Ovary (tissue), 7 donors: ENCODE measurements at regions not wholly inside any gene's neighbourhood (a gene's known extent, or its start where the extent isn't known, plus 50 kb on each side); places are given as distances from the start of the nearest gene placed in this dataset.

Experiments
- DNase-seq, 5 donors: peaks; one replicate each; pipeline ENCODE4 v3.0.0-alpha.2; 2019 to 2020
- H3K27ac ChIP-seq, 2 donors: fragments of 200-600 bp; one replicate each; pipeline versions ENCODE4 v1.5.1 to v1.8.0; 2019 to 2022
- H3K27me3 ChIP-seq: fragments of 200-600 bp; one replicate; pipeline ENCODE4 v1.8.0; 2022
- H3K36me3 ChIP-seq: fragments of 200-600 bp; sonication (generic); one replicate; pipeline ENCODE4 v1.5.1; 2019
- H3K4me1 ChIP-seq: one replicate; pipeline ENCODE4 v1.8.1; 2013; ENCODE audit warnings: mild to moderate bottlenecking, moderate library complexity; ENCODE audit not compliant: insufficient read depth
- H3K4me3 ChIP-seq: fragments of 200-600 bp; sonication (generic); one replicate; pipeline ENCODE4 v1.5.1; 2017
- H3K9me3 ChIP-seq, 2 donors: fragments of 200-600 bp in 1 of 2; sonication (generic) in 1 of 2; one replicate each; pipeline versions ENCODE4 v1.5.1 to v1.8.1; 2013 to 2019; ENCODE audit warnings: mild to moderate bottlenecking in 1 of 2, moderate library complexity in 1 of 2
- EP300 ChIP-seq: sonication (generic); formaldehyde crosslinking; IDR thresholded peaks from one replicate; pipeline ENCODE4 v1.6.1; 2017; ENCODE audit warnings: antibody characterized with exemption
- POLR2A ChIP-seq: fragments of 450-650 bp; IDR thresholded peaks from one replicate; pipeline ENCODE4 v1.6.1; 2017; ENCODE audit warnings: antibody characterized with exemption, mild to moderate bottlenecking, moderate library complexity
- WGBS, 3 donors: extraction: QIAGEN DNeasy Blood & Tissue Kit in 1 of 3; methylation state at CpG; one replicate each; pipeline versions ENCODE4 v1.1.5 to v1.1.7; 2013 to 2017; 5-methylcytosine and 5-hydroxymethylcytosine counted together
- intact Hi-C, 4 donors: fragments of 100-400 bp; cut with DNase I; formaldehyde crosslinking; loops; one replicate each; pipeline versions ENCODE4 v1.11.0 to v1.15.1; 2022 to 2023
- TF ChIP-seq, protein P1 (sequence below), 3 donors: fragments of 450-650 bp in 2 of 3; fragments of 200-600 bp in 1 of 3; IDR thresholded peaks; one replicate each; pipeline versions ENCODE4 v1.5.1 to v1.8.0; 2016 to 2022; ENCODE audit warnings: antibody characterized with exemption in 3 of 3, mild to moderate bottlenecking in 1 of 3
- donor health status: DM: no; HTN: no; CAD: no; lungs with moderate emphysema.
- donor health status: DM: no; HTN: no; CAD: no.
- donor health status: Bipolar disorder and iron deficiency.
- donor health status: DM: no; HTN: no; CAD: no.
- donor health status: DM: yes; HTN: yes; CAD: no.

DNA sequence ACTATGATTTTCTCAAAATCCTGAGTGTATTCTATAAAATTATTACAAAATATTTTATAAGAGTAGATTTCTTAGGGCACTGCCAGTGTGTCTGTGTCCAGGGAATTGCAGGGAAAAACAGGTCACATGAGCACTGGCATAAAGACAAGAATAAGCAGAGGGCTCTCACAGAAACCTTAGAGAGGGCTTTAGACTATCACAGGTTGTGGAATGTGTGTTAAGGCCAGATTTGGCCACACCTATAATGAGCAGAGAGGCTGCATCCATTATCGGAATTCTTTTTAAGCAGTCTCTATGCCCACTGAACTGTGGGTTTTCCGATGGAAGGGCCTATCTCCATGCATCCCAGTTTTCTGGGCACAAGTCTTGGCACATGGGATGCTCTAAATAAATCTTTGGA, 90.2 kb downstream of the RTP4 start:
- 80 to 92% (median 85%) methylated on average over 2 of the region's 2 CpGs for WGBS, 3 donors
- intact Hi-C loops: no loop called here
- Histone ChIP-seq H3K4me3 (no peak overlapping the region), H3K27ac (no peak overlapping the region), H3K27me3 (no peaks in the 10 kb centered on the region), H3K4me1 (peaks cover 2% of the 10 kb centered on the region), H3K36me3 (no peaks in the 10 kb centered on the region), H3K9me3 (no peaks in the 10 kb centered on the region)
- TF ChIP-seq, protein P1, sequence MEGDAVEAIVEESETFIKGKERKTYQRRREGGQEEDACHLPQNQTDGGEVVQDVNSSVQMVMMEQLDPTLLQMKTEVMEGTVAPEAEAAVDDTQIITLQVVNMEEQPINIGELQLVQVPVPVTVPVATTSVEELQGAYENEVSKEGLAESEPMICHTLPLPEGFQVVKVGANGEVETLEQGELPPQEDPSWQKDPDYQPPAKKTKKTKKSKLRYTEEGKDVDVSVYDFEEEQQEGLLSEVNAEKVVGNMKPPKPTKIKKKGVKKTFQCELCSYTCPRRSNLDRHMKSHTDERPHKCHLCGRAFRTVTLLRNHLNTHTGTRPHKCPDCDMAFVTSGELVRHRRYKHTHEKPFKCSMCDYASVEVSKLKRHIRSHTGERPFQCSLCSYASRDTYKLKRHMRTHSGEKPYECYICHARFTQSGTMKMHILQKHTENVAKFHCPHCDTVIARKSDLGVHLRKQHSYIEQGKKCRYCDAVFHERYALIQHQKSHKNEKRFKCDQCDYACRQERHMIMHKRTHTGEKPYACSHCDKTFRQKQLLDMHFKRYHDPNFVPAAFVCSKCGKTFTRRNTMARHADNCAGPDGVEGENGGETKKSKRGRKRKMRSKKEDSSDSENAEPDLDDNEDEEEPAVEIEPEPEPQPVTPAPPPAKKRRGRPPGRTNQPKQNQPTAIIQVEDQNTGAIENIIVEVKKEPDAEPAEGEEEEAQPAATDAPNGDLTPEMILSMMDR (IDR thresholded peaks at IDR 0.05): no peak
- TF ChIP-seq EP300 (no peak), POLR2A (no peak)
- no peak for DNase-seq

DNA sequence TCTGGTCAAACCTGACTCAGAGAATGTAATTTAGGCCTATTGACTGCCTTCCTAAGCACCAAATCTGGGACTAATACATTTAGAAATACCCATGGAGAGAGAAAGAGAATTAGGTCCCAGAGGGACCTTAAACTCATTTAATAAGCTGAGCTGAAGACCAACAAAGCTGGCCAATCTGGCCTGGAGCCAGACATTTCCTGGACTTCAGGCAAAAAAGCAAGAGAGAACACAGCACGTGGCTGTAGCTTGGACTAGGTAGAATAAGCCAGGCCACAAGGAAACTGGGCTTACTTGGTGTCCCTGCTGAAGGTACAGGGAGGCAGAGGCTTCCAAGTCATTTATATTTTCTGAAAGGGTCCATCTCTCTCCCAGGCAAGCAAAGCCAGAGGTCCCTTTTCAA, 88.1 kb downstream of the RTP4 start:
- peak; percentile 22 to 82 (median 39) for DNase-seq
- no peaks in the 10 kb centered on the region for H3K36me3 ChIP-seq
- 0 to 4% (median 2%) methylated on average over 1 of the region's 1 CpG for WGBS, 3 donors
- no peak overlapping the region for H3K4me3 ChIP-seq
- H3K27me3 ChIP-seq: no peaks in the 10 kb centered on the region
- no peak overlapping the region for H3K27ac ChIP-seq
- H3K9me3 ChIP-seq: no peaks in the 10 kb centered on the region
- H3K4me1 ChIP-seq: peaks cover 2% of the 10 kb centered on the region
- no peak for TF ChIP-seq EP300
- TF ChIP-seq, protein P1 (IDR thresholded peaks at IDR 0.05): no peak
- no peak for TF ChIP-seq POLR2A
- intact Hi-C loops: no loop called here

DNA sequence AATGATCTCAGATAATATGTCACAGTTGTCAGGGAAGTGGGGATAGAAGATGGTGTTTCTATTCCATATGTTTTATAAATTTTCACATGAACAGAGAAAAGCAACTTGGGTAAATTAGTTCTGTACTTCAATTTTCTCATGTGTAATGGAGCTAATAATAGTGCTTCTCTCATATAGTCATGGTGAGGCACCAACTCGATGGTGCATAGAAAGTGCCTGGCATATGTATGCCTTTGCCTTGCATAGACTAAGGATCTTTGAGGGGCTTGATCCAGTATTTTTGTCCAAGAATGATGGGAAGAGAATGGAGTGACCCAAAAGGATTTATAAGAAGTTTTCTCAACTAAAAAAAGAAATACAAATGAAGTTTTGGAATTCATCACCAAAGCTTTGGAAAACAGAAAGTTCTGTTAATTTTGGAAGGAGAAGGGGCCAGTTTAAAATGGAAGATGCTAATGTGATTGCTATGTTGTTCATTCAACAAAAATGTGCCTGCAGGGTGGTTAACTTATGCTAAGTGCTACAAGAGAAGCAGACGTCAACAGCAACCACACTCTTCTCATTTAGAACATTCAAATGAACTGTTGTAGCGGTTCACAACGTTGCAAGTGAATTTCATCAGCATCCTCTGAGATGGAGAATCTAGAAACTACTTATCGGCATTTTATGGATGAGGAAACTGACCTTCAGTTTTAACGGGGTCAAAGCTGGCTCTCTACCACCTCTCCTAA, 86.1 kb downstream of the RTP4 start:
- H3K27ac ChIP-seq: no peak overlapping the region
- H3K4me3 ChIP-seq: no peak overlapping the region
- H3K9me3 ChIP-seq: no peaks in the 10 kb centered on the region
- intact Hi-C loops: no loop called here
- peaks cover 2% of the 10 kb centered on the region for H3K4me1 ChIP-seq
- no peak for DNase-seq
- H3K27me3 ChIP-seq: no peaks in the 10 kb centered on the region
- no peaks in the 10 kb centered on the region for H3K36me3 ChIP-seq
- whole genome bisulfite sequencing, 3 donors: 70 to 88% (median 85%) methylated on average over 6 of the region's 6 CpGs
- TF ChIP-seq, protein P1 (IDR thresholded peaks at IDR 0.05): no peak
- TF ChIP-seq POLR2A: no peak
- TF ChIP-seq EP300: no peak

DNA sequence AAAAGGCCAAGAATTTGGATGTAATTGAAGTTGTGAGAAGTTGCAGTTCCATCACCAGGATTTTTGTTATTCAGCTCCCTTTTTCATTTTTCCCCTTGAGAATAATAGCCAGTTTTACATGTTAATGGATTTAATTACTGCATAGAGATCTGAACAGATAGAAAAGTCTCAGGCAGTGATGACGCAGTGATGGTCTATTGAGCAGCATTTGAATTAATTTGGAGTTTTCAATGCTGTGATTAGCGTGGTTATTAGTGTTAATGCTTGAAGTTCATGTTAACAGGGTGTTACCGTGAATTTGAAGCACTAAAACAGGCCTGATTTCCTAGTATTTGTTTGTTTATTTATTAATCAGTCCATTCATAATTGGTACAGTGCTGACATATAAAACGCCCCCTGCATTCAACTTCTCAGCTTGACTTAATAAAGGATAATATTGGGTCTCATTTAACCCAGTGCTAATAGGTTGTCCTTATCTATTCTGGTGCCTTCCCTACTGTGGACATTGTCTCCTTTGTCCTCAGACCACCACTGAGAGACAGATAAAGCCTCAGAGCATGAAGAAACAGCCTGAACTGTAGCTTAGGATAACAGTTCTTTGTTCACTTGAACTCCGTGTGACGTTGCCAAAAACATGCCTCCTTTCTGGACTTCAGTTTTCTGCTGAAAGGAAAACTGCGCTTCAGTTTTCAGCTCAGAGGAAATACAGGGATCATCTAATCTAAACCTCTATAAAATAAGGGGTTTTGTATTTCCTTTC, 82.4 kb downstream of the RTP4 start:
- no peak overlapping the region for H3K4me3 ChIP-seq
- H3K9me3 ChIP-seq: no peaks in the 10 kb centered on the region
- no peaks in the 10 kb centered on the region for H3K36me3 ChIP-seq
- H3K27me3 ChIP-seq: no peaks in the 10 kb centered on the region
- no peak for DNase-seq
- intact Hi-C loops: no loop called here
- H3K27ac ChIP-seq: no peak overlapping the region
- no peak for TF ChIP-seq POLR2A
- no peak for TF ChIP-seq EP300
- TF ChIP-seq, protein P1 (IDR thresholded peaks at IDR 0.05): no peak
- 57 to 64% (median 60%) methylated on average over 7 of the region's 7 CpGs for WGBS, 3 donors
- H3K4me1 ChIP-seq: no peaks in the 10 kb centered on the region
